HG02588 (cell line): ENCODE measurements at regions not wholly inside any gene's neighbourhood (a gene's known extent, or its start where the extent isn't known, plus 50 kb on each side); places are given as distances from the start of the nearest gene placed in this dataset.
"Not testable (repeated sequence)": the region's sequence is repeated elsewhere in the genome, so short reads cannot be mapped to it uniquely, and the experiment has no call there.

Source experiments
- ATAC-seq: cut with Tn5 transposase; IDR thresholded peaks from one replicate; pipeline ENCODE4 v1.9.1; 2021; ENCODE audit warnings: mild to moderate bottlenecking, moderate library complexity; ENCODE audit not compliant: unreplicated experiment

GRCh38 chr6:93721386-93722048 lies 302.2 kb upstream of the EPHA7 start:
- no peak for ATAC-seq

- ATAC-seq, result no peak
Measured at GRCh38 chr6:93713974-93714373, 294.6 kb upstream of the EPHA7 start.

DNA sequence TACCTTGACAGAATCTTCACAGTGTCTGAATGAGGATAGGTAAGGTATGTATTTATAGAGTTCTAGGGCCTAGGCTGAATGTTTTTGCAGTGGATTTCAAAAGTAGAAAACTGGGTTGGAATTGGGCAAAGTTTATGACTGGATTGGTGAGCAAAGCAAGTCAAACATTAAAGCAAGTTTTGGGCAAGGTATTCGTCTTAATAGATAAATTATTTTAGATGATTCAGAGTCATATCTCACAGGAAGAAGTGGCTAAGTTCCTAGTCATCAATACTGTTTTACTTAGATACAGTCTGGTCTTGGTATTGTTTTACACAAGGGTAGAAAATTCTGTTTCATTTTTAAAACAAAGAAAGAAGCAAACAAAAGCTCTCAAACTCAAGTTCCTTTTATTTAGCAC lies 284.1 kb upstream of the EPHA7 start:
- no peak for ATAC-seq

DNA sequence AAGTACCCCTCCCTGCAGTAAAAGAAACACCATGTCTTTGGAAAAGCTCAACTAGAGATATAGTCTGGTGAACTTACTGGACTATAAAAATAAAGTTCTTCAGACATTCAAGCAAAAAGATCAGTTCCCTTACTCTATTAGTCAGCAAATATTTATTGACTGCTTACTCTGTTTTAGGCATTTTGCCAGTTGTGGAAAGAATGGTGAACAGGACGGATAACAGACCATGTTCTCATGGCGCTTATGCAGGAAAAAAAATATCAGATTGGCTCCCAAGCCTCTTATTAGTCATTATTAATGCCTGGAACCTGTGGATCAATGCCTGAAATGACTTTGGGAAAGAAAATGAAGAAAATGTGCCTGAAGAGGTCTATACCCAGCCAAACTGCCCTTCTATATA lies 282.2 kb upstream of the EPHA7 start:
- ATAC-seq, result no peak

- ATAC-seq, result no peak
Measured at GRCh38 chr6:93685494-93685893, 266.1 kb upstream of the EPHA7 start.

DNA sequence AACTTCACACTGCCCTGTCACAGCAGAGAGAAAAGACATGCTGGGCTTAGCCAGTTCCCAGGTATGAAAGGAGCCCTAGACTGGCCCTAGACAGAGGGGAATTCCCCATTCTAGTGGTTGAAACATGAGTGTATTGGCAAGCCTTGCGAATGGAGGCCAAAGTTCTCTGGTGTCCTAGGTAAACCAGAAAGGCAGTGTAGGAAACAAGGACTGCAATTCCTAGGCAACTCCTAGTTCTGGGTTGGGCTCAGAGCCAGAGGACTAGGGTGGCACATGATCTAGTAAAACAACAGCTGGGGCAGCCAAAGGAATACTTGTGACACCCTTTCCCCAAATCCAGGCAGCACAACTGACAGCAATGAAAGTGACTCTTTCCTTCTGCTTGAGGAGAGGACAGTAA lies 265.0 kb upstream of the EPHA7 start:
- no peak for ATAC-seq

DNA sequence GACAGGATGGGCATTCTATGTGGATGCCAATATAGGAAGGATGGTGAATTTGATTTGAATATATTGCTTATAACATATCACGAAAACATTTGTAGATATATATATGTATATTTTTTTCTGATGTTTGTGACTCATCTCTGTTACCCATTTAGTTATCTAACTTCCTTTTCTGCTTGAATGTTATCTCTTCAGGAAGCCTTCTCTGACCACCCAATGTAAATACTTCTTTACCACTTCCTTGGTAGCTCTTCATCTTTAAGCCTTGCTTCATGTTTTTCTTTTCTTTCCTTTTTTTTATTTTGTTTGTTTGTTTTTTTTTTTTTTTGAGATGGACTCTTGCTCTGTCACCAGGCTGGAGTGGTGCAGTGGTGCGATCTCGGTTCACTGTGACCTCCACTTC lies 260.5 kb upstream of the EPHA7 start:
- no peak for ATAC-seq

- ATAC-seq, result no peak
Measured at GRCh38 chr6:93678841-93679454, 259.6 kb upstream of the EPHA7 start.

DNA sequence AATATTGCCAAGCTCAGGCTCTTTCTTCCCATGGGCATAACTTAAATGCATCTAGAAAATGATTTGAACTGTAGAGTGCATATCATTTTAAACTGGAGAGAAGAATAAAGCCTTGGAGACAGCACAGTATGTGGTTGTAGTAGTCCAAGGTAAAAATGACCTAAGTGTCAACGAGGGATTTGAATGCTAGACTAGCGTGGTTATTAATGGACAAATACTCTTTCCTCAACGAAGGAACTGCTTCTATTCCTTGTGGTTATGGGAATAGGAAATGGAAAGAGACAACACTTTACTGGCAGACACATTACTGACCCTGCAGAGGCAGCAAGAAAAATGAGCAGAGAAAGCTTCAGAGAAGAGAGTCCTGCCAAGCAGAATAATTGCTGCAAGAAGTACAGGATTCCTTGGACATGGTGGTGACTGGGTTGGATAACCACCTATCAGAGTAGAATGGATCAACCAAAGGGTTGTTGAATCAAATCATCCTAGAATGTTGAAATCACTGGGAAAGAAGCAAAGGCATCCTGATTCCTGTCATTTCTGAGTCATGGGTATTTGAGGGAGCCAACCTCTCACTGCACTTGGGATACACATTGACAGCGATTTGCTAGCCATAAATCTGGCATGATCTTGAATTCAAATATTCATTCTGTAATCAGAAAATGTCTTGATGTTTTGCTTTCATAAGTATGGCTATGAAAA lies 258.1 kb upstream of the EPHA7 start:
- ATAC-seq, result no peak

- no peak for ATAC-seq
Measured at GRCh38 chr6:93676581-93676980, 257.2 kb upstream of the EPHA7 start.

GRCh38 chr6:93675856-93676417 lies 256.6 kb upstream of the EPHA7 start:
- no peak for ATAC-seq

DNA sequence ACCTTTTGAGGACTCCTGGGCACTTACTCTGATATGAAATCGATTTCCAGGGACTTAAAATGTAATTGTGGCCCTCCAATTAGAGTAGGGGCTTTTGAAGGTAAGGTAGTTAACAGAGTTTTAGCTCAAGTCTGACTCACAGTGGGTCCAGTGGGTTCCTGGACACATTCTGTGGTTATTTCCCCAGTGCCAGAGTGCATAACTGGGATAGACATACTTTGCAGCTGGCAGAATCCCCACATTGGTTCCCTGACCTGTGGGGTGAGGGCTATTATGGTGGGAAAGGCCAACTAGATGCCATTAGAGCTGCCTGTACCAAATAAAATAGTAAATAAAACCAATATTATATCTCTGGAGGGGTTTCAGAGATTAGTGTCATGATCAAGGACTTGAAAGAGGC lies 243.8 kb upstream of the EPHA7 start:
- ATAC-seq, result no peak

DNA sequence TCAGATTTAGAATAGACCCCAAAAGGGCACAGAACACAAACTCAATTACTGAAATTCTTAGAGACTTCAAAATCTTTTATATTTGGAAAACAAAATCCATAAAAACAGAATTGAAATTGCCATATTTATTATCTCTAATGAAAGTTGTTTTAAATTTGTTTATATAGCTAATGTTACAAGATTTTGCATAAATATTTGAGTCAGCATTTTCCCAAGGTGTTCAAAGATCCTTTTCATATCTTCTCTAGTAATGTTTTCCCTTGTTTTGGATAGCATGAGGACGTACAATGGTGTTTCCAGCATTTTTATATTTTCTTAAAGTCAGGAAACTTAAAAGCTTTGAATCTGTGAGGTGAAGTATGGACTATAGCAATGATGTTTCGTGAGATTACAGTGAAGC lies 235.2 kb upstream of the EPHA7 start:
- no peak for ATAC-seq

DNA sequence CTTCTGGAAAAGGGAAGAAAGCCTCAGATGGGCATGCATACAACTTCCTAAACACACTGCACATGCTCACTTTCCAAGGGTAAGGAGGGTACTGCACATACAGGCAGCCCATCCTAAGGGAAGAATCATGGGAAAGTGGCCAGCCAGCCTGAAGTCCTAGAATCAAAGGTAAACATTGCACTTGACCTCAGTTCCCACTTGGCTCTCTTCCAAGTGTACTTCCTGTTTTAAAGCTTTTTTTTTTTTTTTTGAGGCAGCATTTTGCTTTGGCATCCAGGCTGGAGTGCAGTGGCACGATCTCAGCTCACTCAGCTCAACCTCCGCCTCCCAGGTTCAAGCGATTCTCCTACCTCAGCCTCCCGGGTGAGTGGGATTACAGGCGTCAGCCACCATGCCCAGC lies 225.3 kb upstream of the EPHA7 start:
- ATAC-seq, result no peak

- ATAC-seq, result no peak
Measured at GRCh38 chr6:93639126-93639525, 219.8 kb upstream of the EPHA7 start.

DNA sequence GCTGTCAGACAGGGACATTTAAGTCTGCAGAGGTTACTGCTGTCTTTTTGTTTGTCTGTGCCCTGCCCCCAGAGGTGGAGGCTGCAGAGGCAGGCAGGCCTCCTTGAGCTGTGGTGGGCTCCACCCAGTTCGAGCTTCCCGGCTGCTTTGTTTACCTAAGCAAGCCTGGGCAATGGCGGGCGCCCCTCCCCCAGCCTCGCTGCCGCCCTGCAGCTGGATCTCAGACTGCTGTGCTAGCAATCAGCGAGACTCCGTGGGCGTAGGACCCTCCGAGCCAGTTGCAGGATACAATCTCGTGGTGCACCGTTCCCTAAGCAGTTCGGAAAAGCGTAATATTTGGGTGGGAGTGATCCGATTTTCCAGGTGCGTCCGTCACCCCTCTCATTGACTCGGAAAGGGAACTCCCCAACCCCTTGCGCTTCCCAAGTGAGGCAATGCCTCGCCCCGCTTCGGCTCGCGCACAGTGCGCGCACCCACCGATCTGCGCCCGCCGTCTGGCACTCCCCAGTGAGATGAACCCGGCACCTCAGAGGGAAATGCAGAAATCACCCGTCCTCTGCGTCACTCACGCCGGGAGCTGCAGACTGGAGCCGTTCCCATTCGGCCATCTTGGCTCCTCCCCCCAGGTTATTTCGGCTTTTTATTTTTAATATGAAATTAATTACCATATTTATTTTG lies 217.8 kb upstream of the EPHA7 start:
- ATAC-seq, result not testable (repeated sequence)

DNA sequence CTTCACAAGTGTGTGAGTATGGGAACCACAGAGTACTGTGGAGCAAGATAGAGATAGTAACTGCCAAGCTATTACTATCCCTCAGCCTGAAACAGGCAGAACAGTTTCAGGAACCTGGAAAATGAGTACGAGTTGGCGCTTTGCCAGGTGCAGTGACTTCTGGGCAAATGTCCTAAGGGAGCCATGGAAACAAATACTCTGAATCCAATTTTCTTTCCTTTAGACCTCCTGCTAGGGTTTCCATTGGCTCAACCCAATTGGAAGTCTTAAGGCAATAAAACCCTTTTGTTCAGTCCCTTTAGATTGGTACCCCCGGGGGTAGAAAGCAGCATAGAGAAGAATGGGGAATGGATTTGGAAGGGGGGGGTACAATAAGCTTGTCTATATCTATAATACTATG lies 205.0 kb upstream of the EPHA7 start:
- no peak for ATAC-seq

- ATAC-seq, result no peak
Measured at GRCh38 chr6:93621442-93621841, 202.1 kb upstream of the EPHA7 start.

DNA sequence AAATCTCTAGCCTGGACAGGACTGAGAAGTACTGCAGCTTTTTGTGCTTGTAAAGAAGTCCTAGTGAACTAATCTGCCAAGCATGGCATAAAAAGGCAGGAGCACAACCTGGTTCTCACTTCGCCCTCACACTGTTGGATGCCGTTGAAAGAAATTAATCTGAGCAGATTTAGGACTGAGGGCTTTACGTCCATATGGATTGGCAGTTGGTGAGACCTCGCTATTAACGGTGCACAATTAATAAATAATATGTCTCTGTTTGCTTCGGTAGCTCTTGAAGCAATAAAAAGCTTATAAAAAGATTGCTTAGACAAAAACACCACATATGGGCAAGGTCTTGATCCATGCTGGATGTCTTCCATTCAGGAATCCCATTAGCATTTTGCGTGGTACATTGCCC lies 185.6 kb upstream of the EPHA7 start:
- ATAC-seq, result no peak

- ATAC-seq, result no peak
Measured at GRCh38 chr6:93592417-93592816, 173.1 kb upstream of the EPHA7 start.

GRCh38 chr6:93586306-93586705 lies 166.9 kb upstream of the EPHA7 start:
- ATAC-seq, result no peak

DNA sequence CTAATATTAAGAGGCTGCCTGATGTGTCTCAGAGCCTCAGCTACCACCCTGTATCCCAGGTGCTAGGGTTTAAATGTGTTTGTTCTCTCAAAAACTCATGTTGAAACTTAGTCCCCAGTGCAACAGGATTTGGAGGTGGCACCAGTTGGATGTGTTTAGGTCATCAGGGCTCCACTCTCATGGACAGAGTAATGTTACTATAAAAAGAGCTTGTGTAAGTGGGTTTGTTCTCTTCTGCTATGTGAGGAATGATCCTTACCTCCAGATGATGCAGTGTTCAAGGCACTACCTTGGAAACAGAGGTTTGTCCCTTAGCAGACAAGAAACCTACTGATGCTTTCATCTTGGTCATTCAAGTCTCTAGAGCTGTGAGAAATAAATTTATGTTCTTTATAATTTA lies 164.9 kb upstream of the EPHA7 start:
- no peak for ATAC-seq
